GM21447 (cell line): ENCODE measurements at regions not wholly inside any gene's neighbourhood (a gene's known extent, or its start where the extent isn't known, plus 50 kb on each side); places are given as distances from the start of the nearest gene placed in this dataset.

Experiments
- ATAC-seq: cut with Tn5 transposase; IDR thresholded peaks from one replicate; pipeline ENCODE4 v1.9.1; 2021; ENCODE audit not compliant: unreplicated experiment

- no peak for ATAC-seq
These were observed 832.1 kb downstream of the SORCS3 start for GRCh38 chr10:105473170-105473569.

- ATAC-seq = no peak
These were observed 827.7 kb downstream of the SORCS3 start for GRCh38 chr10:105468759-105469158.

- ATAC-seq = no peak
These were observed 825.4 kb downstream of the SORCS3 start for GRCh38 chr10:105466521-105466920.

- ATAC-seq = no peak
These were observed 793.9 kb downstream of the SORCS3 start for GRCh38 chr10:105434970-105435369.

- ATAC-seq = no peak
These were observed 772.9 kb downstream of the SORCS3 start for GRCh38 chr10:105413997-105414396.

- ATAC-seq = no peak
These were observed 768.3 kb downstream of the SORCS3 start for GRCh38 chr10:105409370-105409769.

- no peak for ATAC-seq
These were observed 765.4 kb downstream of the SORCS3 start for GRCh38 chr10:105406488-105406887.

- ATAC-seq = no peak
These were observed 757.1 kb downstream of the SORCS3 start for GRCh38 chr10:105398202-105398601.

GRCh38 chr10:105391670-105392351 lies 750.7 kb downstream of the SORCS3 start:
- ATAC-seq = no peak

- no peak for ATAC-seq
These were observed 746.9 kb downstream of the SORCS3 start for GRCh38 chr10:105387971-105388370.

- ATAC-seq = no peak
These were observed 742.9 kb downstream of the SORCS3 start for GRCh38 chr10:105383978-105384377.

GRCh38 chr10:105370692-105371091 lies 729.6 kb downstream of the SORCS3 start:
- ATAC-seq = no peak

- ATAC-seq = no peak
These were observed 718.6 kb downstream of the SORCS3 start for GRCh38 chr10:105359708-105360107.

GRCh38 chr10:105358911-105359310 lies 717.8 kb downstream of the SORCS3 start:
- no peak for ATAC-seq

GRCh38 chr10:105356626-105357025 lies 715.5 kb downstream of the SORCS3 start:
- ATAC-seq = no peak

GRCh38 chr10:105354010-105354409 lies 712.9 kb downstream of the SORCS3 start:
- no peak for ATAC-seq

- no peak for ATAC-seq
These were observed 711.7 kb downstream of the SORCS3 start for GRCh38 chr10:105352827-105353226.

GRCh38 chr10:105352281-105352680 lies 711.2 kb downstream of the SORCS3 start:
- ATAC-seq = no peak

- ATAC-seq = no peak
These were observed 710.1 kb downstream of the SORCS3 start for GRCh38 chr10:105351187-105351586.

- no peak for ATAC-seq
These were observed 706.4 kb downstream of the SORCS3 start for GRCh38 chr10:105347487-105347886.

GRCh38 chr10:105342606-105343005 lies 701.5 kb downstream of the SORCS3 start:
- ATAC-seq = no peak

GRCh38 chr10:105339669-105340068 lies 698.6 kb downstream of the SORCS3 start:
- ATAC-seq = no peak

GRCh38 chr10:105328503-105329133 lies 687.5 kb downstream of the SORCS3 start:
- ATAC-seq = no peak
